ENCODE measurements at regions not wholly inside any gene's neighbourhood (a gene's known extent, or its start where the extent isn't known, plus 50 kb on each side); places are given as distances from the start of the nearest gene placed in this dataset.

- no peak overlapping the region for H3K4me3 Mint-ChIP-seq
- Histone ChIP-seq H3K79me2 (ENCODE audit: insufficient read depth, low read length) (no peaks in the 10 kb centered on the region), H3K9me3 (replicated peaks in 1 of 2; ENCODE audit: control insufficient read depth in 1 of 2, insufficient read depth in 1 of 2, low read length in 2 of 2) (peaks cover 0 to 10% of the 10 kb centered on the region in 2 donors), H3K4me3 (replicated peaks in 1 of 3; ENCODE audit: low read depth in 2 of 3, low read length in 3 of 3) (no peak overlapping the region), H2AFZ (ENCODE audit: insufficient read depth, low read depth, low read length, poor library complexity, severe bottlenecking) (no peak overlapping the region), H3K4me1 (ENCODE audit: control insufficient read depth in 1 of 2, insufficient read depth in 2 of 2, low read length in 2 of 2) (no peaks in the 10 kb centered on the region), H3K36me3 (replicated peaks in 1 of 2; ENCODE audit: control insufficient read depth in 1 of 2, insufficient read depth in 2 of 2, low read length in 2 of 2) (no peaks in the 10 kb centered on the region), H4K20me1 (ENCODE audit: insufficient read depth, low read length) (no peaks in the 10 kb centered on the region), H3K27ac (ENCODE audit: low read depth in 1 of 2, low read length in 2 of 2) (no peak overlapping the region), H3K9ac (ENCODE audit: insufficient read depth, low read length, poor library complexity, severe bottlenecking) (no peak overlapping the region), H3K27me3 (ENCODE audit: control insufficient read depth in 2 of 2, insufficient read depth in 2 of 2, low read length in 2 of 2) (no peaks in the 10 kb centered on the region), H3K4me2 (replicated peaks; ENCODE audit: extremely low read depth, low read length, poor library complexity, severe bottlenecking) (no peak overlapping the region)
- no peak for TF ChIP-seq CTCF (IDR thresholded peaks at IDR 0.05)
- peaks cover 0 to 2% (median 0%) of the 10 kb centered on the region in 3 donors for H3K27me3 Mint-ChIP-seq (ENCODE audit: low read depth in 3 of 3)
- no peak overlapping the region for H3K27ac Mint-ChIP-seq
- DNase-seq: no peak
- intact Hi-C loops (cut with micrococcal nuclease): no loop called here
- peaks cover 0 to 13% (median 3%) of the 10 kb centered on the region in 7 donors for H3K9me3 Mint-ChIP-seq
- no peaks in the 10 kb centered on the region for H3K36me3 Mint-ChIP-seq
- H3K4me1 Mint-ChIP-seq: no peaks in the 10 kb centered on the region
- no CpG with 5 or more reads among the region's 2 CpGs for WGBS (ENCODE audit: insufficient coverage)
Measured at GRCh38 chr10:36677431-36677768, 448.0 kb upstream of the ANKRD30A start.

GRCh38 chr10:36676756-36677430 is 448.5 kb upstream of the ANKRD30A start:
- H3K4me3 Mint-ChIP-seq: no peak overlapping the region
- H3K4me1 ChIP-seq (ENCODE audit: control insufficient read depth in 1 of 2, insufficient read depth in 2 of 2, low read length in 2 of 2): no peaks in the 10 kb centered on the region
- no peak for DNase-seq
- peaks cover 0 to 10% of the 10 kb centered on the region in 2 donors for H3K9me3 ChIP-seq (replicated peaks in 1 of 2; ENCODE audit: control insufficient read depth in 1 of 2, insufficient read depth in 1 of 2, low read length in 2 of 2)
- peaks cover 0 to 16% (median 6%) of the 10 kb centered on the region in 7 donors for H3K9me3 Mint-ChIP-seq
- H3K36me3 ChIP-seq (replicated peaks in 1 of 2; ENCODE audit: control insufficient read depth in 1 of 2, insufficient read depth in 2 of 2, low read length in 2 of 2): no peaks in the 10 kb centered on the region
- no peak overlapping the region for H3K4me2 ChIP-seq (replicated peaks; ENCODE audit: extremely low read depth, low read length, poor library complexity, severe bottlenecking)
- no peaks in the 10 kb centered on the region for H3K27me3 ChIP-seq (ENCODE audit: control insufficient read depth in 2 of 2, insufficient read depth in 2 of 2, low read length in 2 of 2)
- intact Hi-C loops (cut with micrococcal nuclease): no loop called here
- no peak overlapping the region for H3K4me3 ChIP-seq (replicated peaks in 1 of 3; ENCODE audit: low read depth in 2 of 3, low read length in 3 of 3)
- no peaks in the 10 kb centered on the region for H3K79me2 ChIP-seq (ENCODE audit: insufficient read depth, low read length)
- H3K27ac Mint-ChIP-seq: peak overlapping the region in 1 of 7 donors; percentile 0
- H3K4me1 Mint-ChIP-seq: no peaks in the 10 kb centered on the region
- H3K27ac ChIP-seq (ENCODE audit: low read depth in 1 of 2, low read length in 2 of 2): no peak overlapping the region
- peaks cover 0 to 2% (median 0%) of the 10 kb centered on the region in 3 donors for H3K27me3 Mint-ChIP-seq (ENCODE audit: low read depth in 3 of 3)
- 52% methylated on average over 2 of the region's 6 CpGs for WGBS (ENCODE audit: insufficient coverage)
- no peaks in the 10 kb centered on the region for H3K36me3 Mint-ChIP-seq
- no peak overlapping the region for H3K9ac ChIP-seq (ENCODE audit: insufficient read depth, low read length, poor library complexity, severe bottlenecking)
- H4K20me1 ChIP-seq (ENCODE audit: insufficient read depth, low read length): no peaks in the 10 kb centered on the region
- TF ChIP-seq CTCF (IDR thresholded peaks at IDR 0.05): no peak
- H2AFZ ChIP-seq (ENCODE audit: insufficient read depth, low read depth, low read length, poor library complexity, severe bottlenecking): no peak overlapping the region
